ENCODE measurements at regions not wholly inside any gene's neighbourhood (a gene's known extent, or its start where the extent isn't known, plus 50 kb on each side); places are given as distances from the start of the nearest gene placed in this dataset.

GRCh38 chr2:43171789-43172188 is 54.6 kb downstream of the ZFP36L2 start:
- Histone ChIP-seq H3K36me3 (ENCODE audit: control insufficient read depth in 2 of 2, insufficient read depth in 2 of 2, low read length in 2 of 2) (no peaks in the 10 kb centered on the region), H3K9ac (ENCODE audit: low read length in 2 of 2) (no peak overlapping the region), H3K27ac (ENCODE audit: low read length) (no peak overlapping the region), H3K4me3 (ENCODE audit: low read length in 2 of 2) (no peak overlapping the region), H3K4me1 (ENCODE audit: control insufficient read depth, insufficient read depth, low read length) (peaks cover 18% of the 10 kb centered on the region), H3K27me3 (ENCODE audit: control insufficient read depth in 1 of 2, insufficient read depth in 2 of 2, low read length in 2 of 2) (no peaks in the 10 kb centered on the region), H3K9me3 (ENCODE audit: control insufficient read depth in 2 of 2, low read length in 2 of 2) (peaks cover 10 to 15% of the 10 kb centered on the region in 2 donors)

DNA sequence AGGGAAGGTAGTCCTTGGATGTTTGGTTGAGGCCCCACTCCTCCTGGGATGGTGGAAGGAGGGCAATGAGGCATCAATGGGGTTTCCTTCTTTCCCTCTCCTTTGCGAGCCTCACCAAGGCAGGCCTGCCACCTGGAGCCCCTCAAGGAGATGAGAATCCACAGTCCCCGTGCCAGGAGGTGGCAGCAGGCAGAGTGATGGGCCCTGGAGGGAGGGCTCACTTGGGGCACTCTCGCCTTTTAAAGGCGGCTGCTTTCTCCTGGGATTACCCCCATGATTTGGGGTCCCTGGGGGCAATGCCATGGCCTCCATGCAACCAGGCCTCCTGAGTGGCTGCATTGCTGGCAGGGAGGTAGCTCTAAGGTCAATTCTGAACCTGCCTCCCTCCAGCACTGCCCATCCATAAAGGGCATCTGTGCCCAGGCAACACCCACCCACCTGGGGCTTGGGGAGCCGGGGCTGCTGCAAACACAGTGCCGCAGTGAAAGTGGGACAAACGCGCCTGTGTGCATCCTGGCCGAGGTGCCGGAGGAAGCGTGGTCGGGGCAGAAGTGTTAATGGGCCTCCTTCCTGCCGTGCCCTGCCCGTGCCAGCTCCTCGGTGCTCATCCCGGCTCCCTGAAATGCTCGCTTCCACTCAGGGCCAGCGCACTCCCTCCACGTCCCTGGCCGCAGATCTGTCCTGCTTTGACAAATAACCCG is 55.9 kb downstream of the ZFP36L2 start:
- Histone ChIP-seq H3K36me3 (ENCODE audit: control insufficient read depth in 2 of 2, insufficient read depth in 2 of 2, low read length in 2 of 2) (no peaks in the 10 kb centered on the region), H3K27me3 (ENCODE audit: control insufficient read depth in 1 of 2, insufficient read depth in 2 of 2, low read length in 2 of 2) (no peaks in the 10 kb centered on the region), H3K27ac (ENCODE audit: low read length) (no peak overlapping the region), H3K4me3 (ENCODE audit: low read length in 2 of 2) (no peak overlapping the region), H3K4me1 (ENCODE audit: control insufficient read depth, insufficient read depth, low read length) (peaks cover 18% of the 10 kb centered on the region), H3K9ac (ENCODE audit: low read length in 2 of 2) (no peak overlapping the region), H3K9me3 (ENCODE audit: control insufficient read depth in 2 of 2, low read length in 2 of 2) (peaks cover 7 to 11% of the 10 kb centered on the region in 2 donors)

- Histone ChIP-seq H3K9me3 (ENCODE audit: control insufficient read depth in 2 of 2, low read length in 2 of 2) (peaks cover 2 to 5% of the 10 kb centered on the region in 2 donors), H3K9ac (ENCODE audit: low read length in 2 of 2) (no peak overlapping the region), H3K27ac (ENCODE audit: low read length) (no peak overlapping the region), H3K4me3 (ENCODE audit: low read length in 2 of 2) (no peak overlapping the region), H3K36me3 (ENCODE audit: control insufficient read depth in 2 of 2, insufficient read depth in 2 of 2, low read length in 2 of 2) (no peaks in the 10 kb centered on the region), H3K27me3 (ENCODE audit: control insufficient read depth in 1 of 2, insufficient read depth in 2 of 2, low read length in 2 of 2) (no peaks in the 10 kb centered on the region), H3K4me1 (ENCODE audit: control insufficient read depth, insufficient read depth, low read length) (peaks cover 18% of the 10 kb centered on the region)
Observed at GRCh38 chr2:43169987-43170386, 56.4 kb downstream of the ZFP36L2 start.

GRCh38 chr2:43169099-43169945 is 57.1 kb downstream of the ZFP36L2 start:
- Histone ChIP-seq H3K4me3 (ENCODE audit: low read length in 2 of 2) (no peak overlapping the region), H3K27ac (ENCODE audit: low read length) (no peak overlapping the region), H3K9ac (ENCODE audit: low read length in 2 of 2) (no peak overlapping the region), H3K9me3 (ENCODE audit: control insufficient read depth in 2 of 2, low read length in 2 of 2) (no peaks in the 10 kb centered on the region), H3K27me3 (ENCODE audit: control insufficient read depth in 1 of 2, insufficient read depth in 2 of 2, low read length in 2 of 2) (no peaks in the 10 kb centered on the region), H3K4me1 (ENCODE audit: control insufficient read depth, insufficient read depth, low read length) (peaks cover 18% of the 10 kb centered on the region), H3K36me3 (ENCODE audit: control insufficient read depth in 2 of 2, insufficient read depth in 2 of 2, low read length in 2 of 2) (no peaks in the 10 kb centered on the region)

DNA sequence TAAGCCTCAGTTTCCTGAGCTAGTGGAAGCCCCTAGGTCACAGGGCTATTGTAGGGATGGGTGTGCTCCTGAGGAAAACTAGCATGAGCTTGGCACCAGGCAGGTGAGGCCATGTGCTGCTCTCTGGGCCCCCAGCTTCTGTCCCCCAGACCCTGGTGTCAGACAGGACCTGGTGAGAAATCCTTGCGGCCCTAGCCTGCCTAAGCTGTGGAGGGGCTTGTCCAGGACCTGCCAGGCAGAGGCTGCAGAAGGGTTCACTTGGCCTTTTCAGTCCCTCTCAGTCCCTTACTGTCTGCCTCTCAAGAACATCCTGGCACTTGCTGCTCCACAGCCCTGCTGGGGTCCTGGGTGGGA is 58.4 kb downstream of the ZFP36L2 start:
- Histone ChIP-seq H3K4me3 (ENCODE audit: low read length in 2 of 2) (no peak overlapping the region), H3K4me1 (ENCODE audit: control insufficient read depth, insufficient read depth, low read length) (peaks cover 21% of the 10 kb centered on the region), H3K9ac (ENCODE audit: low read length in 2 of 2) (no peak overlapping the region), H3K36me3 (ENCODE audit: control insufficient read depth in 2 of 2, insufficient read depth in 2 of 2, low read length in 2 of 2) (no peaks in the 10 kb centered on the region), H3K27ac (ENCODE audit: low read length) (no peak overlapping the region), H3K27me3 (ENCODE audit: control insufficient read depth in 1 of 2, insufficient read depth in 2 of 2, low read length in 2 of 2) (no peaks in the 10 kb centered on the region), H3K9me3 (ENCODE audit: control insufficient read depth in 2 of 2, low read length in 2 of 2) (no peaks in the 10 kb centered on the region)

DNA sequence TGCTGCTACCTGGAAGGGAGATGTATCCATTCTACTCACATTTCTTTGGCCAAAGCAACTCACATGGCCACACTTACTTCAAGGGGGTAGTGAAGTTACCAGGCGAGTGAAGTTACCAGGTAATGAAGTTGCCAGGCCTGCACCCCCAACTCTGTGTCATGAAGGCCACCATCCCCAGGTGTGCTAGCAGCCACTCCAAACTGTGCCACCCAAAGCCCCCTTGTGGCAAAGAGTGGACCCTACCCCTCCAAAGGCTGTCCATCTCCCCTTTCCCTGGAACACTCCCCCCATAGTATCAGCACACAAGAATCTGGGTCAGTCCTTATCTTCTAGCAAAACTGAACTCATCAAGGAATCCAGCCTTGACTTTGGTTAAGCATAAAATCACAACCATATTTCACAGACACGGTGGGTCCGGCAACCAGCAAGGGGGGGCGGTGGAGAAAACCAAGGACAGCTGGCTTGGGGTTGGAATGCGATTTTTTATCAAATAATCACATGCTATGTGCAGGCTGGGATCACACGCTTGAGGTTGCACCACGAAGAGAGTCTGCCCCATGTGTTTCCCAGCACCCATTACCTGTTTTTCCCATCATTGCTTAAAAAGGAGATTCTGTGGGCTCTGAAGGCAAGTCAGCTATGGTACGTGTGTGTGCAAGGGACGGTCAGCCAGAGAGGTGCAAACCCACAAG is 60.9 kb downstream of the ZFP36L2 start:
- H3K27ac ChIP-seq (ENCODE audit: low read length): no peak overlapping the region
- H3K9ac ChIP-seq (ENCODE audit: low read length in 2 of 2): no peak overlapping the region
- no peak overlapping the region for H3K4me3 ChIP-seq (ENCODE audit: low read length in 2 of 2)
- no peaks in the 10 kb centered on the region for H3K9me3 ChIP-seq (ENCODE audit: control insufficient read depth in 2 of 2, low read length in 2 of 2)
- H3K36me3 ChIP-seq (ENCODE audit: control insufficient read depth in 2 of 2, insufficient read depth in 2 of 2, low read length in 2 of 2): no peaks in the 10 kb centered on the region
- peaks cover 13% of the 10 kb centered on the region for H3K4me1 ChIP-seq (ENCODE audit: control insufficient read depth, insufficient read depth, low read length)
- H3K27me3 ChIP-seq (ENCODE audit: control insufficient read depth in 1 of 2, insufficient read depth in 2 of 2, low read length in 2 of 2): no peaks in the 10 kb centered on the region

DNA sequence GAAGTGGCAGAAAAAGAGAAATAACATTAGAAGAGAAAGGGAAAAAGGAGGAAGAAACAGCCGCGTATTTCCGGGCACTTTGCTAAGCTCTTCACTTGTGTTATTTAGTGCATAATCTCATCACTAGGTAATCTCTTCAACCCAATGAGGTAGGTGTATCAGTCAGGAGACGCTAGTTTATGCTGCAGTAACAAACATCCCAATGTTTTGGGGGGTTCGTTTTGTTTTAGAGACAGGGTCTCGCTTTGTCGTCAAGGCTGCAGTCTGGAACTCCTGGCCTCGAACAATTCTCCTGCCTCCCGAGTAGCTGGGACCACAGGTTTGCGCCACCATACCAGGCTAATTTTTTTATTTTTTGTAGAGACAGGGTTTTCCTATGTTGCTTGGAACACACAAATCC is 61.7 kb downstream of the ZFP36L2 start:
- Histone ChIP-seq H3K4me1 (ENCODE audit: control insufficient read depth, insufficient read depth, low read length) (peaks cover 15% of the 10 kb centered on the region), H3K9me3 (ENCODE audit: control insufficient read depth in 2 of 2, low read length in 2 of 2) (no peaks in the 10 kb centered on the region), H3K4me3 (ENCODE audit: low read length in 2 of 2) (no peak overlapping the region), H3K27ac (ENCODE audit: low read length) (no peak overlapping the region), H3K27me3 (ENCODE audit: control insufficient read depth in 1 of 2, insufficient read depth in 2 of 2, low read length in 2 of 2) (no peaks in the 10 kb centered on the region), H3K9ac (ENCODE audit: low read length in 2 of 2) (no peak overlapping the region), H3K36me3 (ENCODE audit: control insufficient read depth in 2 of 2, insufficient read depth in 2 of 2, low read length in 2 of 2) (no peaks in the 10 kb centered on the region)

DNA sequence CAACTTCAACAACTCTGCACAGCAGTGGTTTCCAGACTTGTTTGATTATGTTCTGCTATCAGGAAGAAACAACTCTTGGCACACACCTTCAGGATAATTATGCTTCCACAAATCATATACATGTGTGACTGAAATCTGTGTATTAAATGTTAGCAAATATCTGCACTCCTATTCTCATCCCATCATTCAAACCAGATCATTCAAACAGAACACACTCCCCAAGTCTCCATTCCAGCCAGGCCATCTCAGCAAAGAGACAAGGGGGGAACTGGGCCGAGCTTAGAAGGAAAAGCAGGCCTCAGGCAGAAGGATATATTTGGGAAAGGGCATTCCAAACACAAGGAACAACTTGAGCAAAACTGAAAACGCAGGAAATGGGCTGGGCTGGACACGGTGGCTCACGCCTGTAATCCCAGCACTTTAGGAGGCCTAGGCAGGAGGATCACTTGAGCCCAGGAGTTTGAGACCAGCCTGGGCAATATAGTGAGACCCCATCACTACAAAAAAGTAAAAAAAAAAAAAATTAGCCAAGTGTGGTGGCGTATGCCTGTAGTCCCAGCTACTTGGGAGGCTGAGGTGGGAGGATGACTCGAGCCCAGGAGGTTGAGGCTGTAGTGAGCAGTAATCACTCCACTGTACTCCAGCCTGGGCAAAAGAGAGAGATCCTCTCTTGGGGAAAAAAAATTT is 62.7 kb downstream of the ZFP36L2 start:
- Histone ChIP-seq H3K27me3 (ENCODE audit: control insufficient read depth in 1 of 2, insufficient read depth in 2 of 2, low read length in 2 of 2) (no peaks in the 10 kb centered on the region), H3K9me3 (ENCODE audit: control insufficient read depth in 2 of 2, low read length in 2 of 2) (no peaks in the 10 kb centered on the region), H3K27ac (ENCODE audit: low read length) (no peak overlapping the region), H3K4me3 (ENCODE audit: low read length in 2 of 2) (no peak overlapping the region), H3K4me1 (ENCODE audit: control insufficient read depth, insufficient read depth, low read length) (peaks cover 19% of the 10 kb centered on the region), H3K36me3 (ENCODE audit: control insufficient read depth in 2 of 2, insufficient read depth in 2 of 2, low read length in 2 of 2) (no peaks in the 10 kb centered on the region), H3K9ac (ENCODE audit: low read length in 2 of 2) (no peak overlapping the region)

GRCh38 chr2:43162511-43162776 is 64.0 kb downstream of the ZFP36L2 start:
- Histone ChIP-seq H3K4me3 (ENCODE audit: low read length in 2 of 2) (no peak overlapping the region), H3K4me1 (ENCODE audit: control insufficient read depth, insufficient read depth, low read length) (peaks cover 31% of the 10 kb centered on the region), H3K27me3 (ENCODE audit: control insufficient read depth in 1 of 2, insufficient read depth in 2 of 2, low read length in 2 of 2) (no peaks in the 10 kb centered on the region), H3K36me3 (ENCODE audit: control insufficient read depth in 2 of 2, insufficient read depth in 2 of 2, low read length in 2 of 2) (no peaks in the 10 kb centered on the region), H3K9ac (ENCODE audit: low read length in 2 of 2) (no peak overlapping the region), H3K9me3 (ENCODE audit: control insufficient read depth in 2 of 2, low read length in 2 of 2) (no peaks in the 10 kb centered on the region), H3K27ac (ENCODE audit: low read length) (no peak overlapping the region)

DNA sequence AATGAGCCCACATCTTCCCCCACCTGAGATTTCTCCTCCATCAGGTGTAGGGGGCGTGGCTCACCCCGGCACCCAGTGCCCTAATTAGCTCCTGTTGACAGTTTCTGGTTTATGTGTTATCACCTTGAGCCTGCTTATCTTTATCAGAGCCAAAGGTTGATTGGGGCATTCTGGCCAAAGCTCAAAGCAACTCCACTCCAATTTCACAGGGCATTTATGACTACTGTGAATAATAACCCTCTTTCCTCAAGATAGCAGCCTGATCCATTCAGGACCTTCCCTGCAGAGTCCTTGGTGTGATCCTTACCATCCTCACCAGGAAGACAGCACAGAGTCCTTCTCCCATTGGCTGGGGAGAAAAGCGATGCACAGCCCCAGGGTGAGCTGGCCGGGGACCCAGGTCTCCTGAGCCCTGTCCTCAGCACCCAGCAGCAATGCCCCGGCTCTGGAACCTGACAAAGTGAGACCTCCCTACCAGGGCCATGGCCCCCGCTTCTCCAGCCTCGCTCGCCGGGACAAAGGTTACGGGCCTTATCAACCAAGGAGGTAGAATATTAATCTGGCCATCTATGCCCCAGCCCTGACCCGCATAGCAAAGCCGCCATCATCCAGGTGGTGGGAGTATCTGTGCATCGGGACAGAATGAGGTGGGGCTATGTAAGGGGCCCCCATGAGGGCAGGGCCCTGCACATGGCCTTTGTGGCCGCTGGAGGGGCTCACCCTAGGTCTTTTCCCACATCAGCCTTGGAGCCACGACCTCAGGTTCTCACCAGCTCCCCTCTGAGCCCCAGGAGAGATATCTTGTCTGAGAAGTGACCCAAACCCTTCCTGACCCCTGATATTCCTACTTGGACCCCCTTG is 64.5 kb downstream of the ZFP36L2 start:
- no peaks in the 10 kb centered on the region for H3K36me3 ChIP-seq (ENCODE audit: control insufficient read depth in 2 of 2, insufficient read depth in 2 of 2, low read length in 2 of 2)
- H3K9ac ChIP-seq (ENCODE audit: low read length in 2 of 2): no peak overlapping the region
- H3K4me3 ChIP-seq (ENCODE audit: low read length in 2 of 2): no peak overlapping the region
- H3K4me1 ChIP-seq (ENCODE audit: control insufficient read depth, insufficient read depth, low read length): peaks cover 33% of the 10 kb centered on the region
- no peaks in the 10 kb centered on the region for H3K27me3 ChIP-seq (ENCODE audit: control insufficient read depth in 1 of 2, insufficient read depth in 2 of 2, low read length in 2 of 2)
- no peak overlapping the region for H3K27ac ChIP-seq (ENCODE audit: low read length)
- H3K9me3 ChIP-seq (ENCODE audit: control insufficient read depth in 2 of 2, low read length in 2 of 2): no peaks in the 10 kb centered on the region
